ENCODE measurements at regions not wholly inside any gene's neighbourhood (a gene's known extent, or its start where the extent isn't known, plus 50 kb on each side); places are given as distances from the start of the nearest gene placed in this dataset.

DNA sequence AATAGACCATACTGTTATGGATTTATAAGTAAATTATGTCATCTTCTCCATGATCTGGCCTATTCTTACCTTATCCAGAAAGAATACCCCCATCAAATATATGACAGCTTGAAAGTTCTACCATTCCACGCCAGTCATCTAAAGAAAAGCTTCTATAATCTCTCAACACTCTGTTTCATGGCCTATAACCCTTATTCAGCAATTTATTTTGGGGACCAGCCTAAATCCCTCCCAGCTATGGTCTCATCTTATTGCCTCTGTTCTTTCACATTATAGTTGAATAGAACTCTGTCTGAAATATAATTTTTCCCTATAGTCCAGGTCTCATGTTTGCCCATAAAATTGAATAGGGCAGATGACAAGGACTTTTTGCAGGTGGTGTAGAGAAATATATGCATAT, 2387.6 kb upstream of the WWC1 start:
- DNase-seq, result no peak

DNA sequence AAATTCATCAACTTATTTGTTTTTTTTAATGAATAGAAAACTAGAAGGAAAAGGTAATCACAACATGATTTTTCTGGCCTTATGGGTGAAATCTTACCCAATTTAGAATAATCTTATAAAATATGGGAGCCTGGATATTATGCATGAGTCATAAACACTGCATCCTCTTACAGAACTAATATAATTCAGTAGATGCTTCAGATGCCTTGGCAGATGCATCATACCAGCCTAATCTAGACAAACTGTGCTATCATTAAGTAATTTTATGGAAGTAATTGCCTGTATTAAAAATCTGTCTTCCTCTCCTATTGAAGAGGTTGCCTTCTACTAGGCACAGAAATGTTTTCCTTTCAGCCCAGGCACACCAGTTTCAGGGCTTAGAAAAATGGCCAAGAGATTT, 2384.6 kb upstream of the WWC1 start:
- DNase-seq, result no peak

DNA sequence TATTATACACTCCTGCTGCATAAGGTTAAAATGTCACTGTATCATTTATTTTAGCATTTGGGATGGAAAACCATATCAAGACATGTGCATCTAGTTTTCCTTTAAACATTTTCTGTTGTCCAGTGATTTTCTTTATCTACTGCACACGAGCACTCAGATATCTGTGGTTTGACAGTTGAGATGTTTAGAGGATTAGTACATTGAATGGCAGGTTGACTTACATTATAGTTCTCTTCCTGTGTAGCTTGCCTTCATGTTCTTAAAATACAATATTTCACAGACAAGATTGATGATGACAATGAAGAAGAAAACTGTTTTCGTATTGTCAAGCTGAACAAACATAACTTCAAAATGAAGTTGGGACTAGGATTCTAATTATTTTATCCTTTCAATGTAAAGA, 2378.4 kb upstream of the WWC1 start:
- no peak for DNase-seq

DNA sequence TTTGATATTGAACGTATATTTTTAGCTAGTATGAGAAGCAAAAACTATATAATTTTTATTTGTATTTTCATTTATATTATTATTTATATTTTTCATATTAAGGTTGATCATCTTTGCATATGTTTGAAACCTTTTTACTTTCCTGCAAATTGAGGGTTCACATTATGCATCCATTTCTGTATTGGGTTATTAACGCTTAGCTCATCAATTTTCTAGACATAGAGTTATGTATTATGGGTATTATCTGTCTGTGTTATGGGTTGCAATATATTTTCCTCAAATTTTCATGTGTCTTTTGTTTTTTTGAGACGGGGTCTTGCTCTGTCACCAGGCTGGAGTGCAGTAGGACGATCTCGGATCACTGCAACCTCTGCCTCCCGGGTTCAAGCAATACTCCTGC, 2377.0 kb upstream of the WWC1 start:
- no peak for DNase-seq

DNA sequence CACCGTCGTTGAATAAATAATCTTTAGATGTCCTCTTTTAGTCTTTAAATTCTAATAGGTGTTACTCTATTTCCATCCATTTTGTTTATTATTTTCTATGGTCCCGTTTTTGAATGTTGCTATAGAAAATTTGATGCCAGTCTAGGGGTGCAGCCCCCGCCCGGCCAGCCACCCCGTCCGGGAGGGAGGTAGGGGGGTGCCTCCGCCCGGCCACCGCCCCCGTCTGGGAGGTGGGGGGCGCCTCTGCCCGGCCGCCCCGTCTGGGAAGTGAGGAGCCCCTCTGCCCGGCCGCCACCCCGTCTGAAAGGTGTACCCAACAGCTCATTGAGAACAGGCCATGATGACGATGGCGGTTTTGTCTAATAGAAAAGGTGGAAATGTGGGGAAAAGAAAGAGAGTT, 2372.2 kb upstream of the WWC1 start:
- no peak for DNase-seq

DNA sequence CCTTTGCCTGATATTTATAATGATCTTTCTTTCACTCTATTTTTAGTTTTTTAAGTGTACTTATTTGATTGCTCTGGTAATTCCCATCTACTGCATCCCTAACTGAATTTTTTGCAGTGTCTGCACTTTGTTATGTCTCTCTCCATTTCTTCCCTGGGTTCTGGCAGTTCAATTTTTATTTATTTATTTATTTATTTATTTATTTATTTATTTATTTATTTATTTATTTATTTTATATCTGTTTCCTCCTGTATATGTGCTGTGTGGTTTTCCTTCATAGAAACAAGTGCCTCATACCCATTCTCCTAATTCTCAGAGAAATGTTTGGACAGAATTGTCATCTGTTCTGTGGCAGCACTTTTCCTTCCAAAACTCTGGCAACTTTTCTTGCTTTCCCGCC, 2370.8 kb upstream of the WWC1 start:
- DNase-seq, result no peak

DNA sequence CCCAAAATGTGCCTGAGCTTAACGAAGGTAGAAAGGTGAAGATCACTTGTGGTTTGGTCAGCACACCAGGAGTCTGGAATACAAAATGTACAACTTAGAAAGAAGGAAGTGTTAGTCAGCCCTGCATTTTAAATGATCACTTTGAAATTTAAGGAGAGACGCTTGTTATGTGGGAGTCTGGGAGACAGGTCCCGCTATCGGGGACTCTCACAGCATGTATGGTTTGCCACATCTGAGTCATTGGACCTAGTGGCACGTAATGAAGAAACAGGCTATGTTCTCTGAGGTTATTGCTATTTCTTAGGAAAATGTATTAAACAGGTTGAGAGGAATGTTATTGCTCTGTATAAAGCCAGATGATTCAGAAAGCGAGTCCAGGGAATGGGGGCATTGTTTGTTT, 2362.5 kb upstream of the WWC1 start:
- no peak for DNase-seq

DNA sequence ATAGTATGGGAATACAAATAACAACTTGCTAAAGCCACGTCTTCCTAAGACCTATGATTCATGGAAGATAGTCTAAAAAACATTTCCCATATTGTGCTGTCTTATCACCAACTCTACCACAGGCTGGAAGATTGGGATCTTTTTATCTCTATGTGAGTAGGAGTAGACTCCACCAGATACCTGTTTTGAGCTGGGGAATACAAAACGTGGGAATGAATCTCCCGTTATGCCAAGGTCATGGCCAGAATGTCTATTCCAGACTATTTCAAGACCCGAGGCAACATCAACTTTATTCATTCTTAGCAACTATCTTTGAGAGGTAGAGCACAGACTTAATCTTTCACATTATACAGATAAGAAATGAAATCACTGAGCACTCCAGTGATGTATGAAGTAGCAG, 2350.9 kb upstream of the WWC1 start:
- no peak for DNase-seq

DNA sequence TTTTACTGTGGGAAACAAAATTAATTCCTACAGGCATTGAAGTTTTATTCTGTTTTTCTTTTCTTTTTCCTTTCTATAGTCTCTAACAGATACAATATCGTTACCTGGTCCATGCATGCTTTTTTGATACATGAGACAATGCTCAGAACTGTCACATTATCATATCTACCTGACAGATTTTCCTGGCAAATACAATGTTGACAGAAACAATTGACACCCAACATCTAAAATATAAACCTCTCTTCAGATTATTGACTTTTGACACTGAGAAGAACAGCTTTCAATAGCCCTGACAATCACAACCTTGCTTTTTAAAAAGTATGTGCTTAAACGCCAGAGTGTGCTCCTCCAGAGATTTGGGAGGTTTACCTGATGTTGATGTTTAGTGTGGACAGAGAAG, 2334.6 kb upstream of the WWC1 start:
- no peak for DNase-seq

DNA sequence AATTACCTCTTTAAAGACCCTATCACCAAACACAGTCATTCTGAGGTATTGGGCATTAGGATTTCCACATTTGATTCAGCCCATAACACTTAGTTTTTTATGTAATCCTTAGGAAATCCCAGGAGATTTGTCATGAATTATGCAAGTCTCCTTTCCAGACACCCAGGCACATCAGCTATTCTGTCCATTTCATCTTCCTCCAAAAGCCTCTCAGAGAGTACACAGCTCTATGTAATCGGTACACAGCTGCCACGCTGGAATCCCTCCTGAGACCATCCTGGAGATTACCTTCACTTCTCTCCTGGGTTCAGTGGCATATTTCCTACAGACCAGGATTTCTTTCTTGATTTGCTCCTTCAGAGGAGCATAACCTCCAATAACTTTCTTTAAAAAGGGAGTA, 2309.8 kb upstream of the WWC1 start:
- peak; percentile 79 for DNase-seq

DNA sequence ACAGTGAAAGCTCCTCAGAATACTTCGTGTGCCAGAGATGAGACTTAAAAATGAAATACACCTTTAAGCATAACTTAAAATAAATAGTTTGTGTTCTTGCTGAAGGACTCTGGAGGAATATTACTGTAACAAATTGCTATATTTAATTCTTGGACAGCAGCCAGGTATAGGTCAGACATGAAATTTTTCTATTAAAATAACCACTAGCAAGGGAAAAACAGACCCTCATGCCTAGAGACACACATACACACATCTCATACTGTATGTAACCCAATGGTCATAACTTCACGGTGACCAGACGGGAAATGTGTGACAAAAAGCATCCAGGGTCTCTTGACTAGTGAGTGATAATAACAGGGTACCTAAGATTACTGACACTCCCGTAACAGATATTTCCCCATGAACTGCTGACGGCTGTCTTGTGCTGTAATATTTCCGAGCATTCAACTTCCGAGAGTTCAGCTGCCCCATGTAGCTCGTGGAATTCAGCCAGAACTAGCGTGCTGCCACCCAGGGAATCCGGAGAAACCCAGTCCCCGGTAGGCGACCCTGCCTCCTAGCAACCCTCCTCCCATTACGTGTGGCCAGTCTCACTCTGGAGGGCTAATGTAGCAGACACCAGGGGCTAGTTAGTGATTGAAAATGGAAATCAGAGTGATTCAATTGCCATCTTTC, 2295.1 kb upstream of the WWC1 start:
- DNase-seq, result peak; percentile 18

DNA sequence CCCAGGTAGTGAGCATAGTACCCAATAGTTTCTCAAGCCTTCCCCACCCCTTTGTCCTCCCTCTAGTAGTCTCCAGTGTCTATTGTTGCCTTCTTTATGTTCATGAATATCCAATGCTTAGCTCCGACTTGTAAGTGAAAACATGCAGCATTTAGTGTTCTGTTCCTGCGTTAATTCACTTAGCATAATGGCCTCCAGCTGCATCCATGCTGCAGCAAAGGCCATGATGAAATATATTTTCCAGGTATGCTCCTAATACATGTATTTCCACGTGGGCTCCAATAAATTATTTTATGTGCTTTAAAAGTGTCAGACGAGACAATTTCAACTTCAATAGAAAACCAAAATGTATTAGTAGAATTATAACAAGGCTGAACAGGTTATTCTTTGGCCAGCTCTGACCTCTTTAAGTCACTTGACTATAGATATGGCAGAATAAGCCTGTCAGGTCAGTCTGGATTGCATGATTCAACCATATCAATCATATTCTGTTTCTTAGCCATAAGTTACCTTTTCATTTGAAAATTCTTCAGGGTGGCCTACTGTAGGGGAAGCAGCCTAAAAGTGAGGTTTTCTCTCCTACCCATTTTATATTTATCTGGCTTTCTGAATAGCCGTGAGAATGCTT, 2291.6 kb upstream of the WWC1 start:
- DNase-seq, result no peak

DNA sequence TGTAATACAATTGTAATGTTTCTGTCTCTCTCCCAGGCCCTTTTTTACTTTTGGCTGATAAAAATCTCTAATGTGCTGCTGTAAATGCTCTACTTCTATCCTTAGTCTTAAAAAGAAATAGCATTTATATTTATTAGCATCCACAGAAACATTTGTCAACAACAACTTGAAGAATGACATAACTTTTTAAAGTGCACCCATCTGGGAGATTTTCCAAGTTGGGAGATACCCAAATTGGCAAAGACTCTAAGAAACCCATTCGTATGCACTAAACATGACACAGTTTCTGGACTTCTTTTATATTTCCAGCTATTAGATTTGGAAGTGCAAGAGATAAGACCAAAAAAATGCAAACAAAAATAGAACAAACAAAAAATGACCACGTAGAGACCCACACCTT, 2287.4 kb upstream of the WWC1 start:
- DNase-seq, result no peak

DNA sequence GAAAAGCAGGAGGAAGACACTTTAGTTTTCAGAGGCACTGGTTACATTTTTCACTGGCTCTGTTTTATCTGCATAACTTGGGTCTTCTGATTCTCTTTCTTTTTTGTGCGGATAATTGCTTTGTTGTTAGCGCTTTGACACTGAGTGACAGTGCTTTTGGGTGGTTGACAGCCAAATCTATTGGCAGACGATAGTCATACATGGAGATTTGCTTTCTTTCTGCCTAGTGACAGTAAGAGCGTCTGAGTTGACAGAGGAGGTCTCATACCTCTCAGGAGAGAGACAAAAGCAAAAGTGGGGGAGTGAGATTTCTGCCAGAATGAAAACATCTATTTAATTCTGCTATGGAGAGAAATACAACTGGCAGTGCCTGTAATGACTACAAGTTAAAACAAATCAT, 2278.0 kb upstream of the WWC1 start:
- no peak for DNase-seq

DNA sequence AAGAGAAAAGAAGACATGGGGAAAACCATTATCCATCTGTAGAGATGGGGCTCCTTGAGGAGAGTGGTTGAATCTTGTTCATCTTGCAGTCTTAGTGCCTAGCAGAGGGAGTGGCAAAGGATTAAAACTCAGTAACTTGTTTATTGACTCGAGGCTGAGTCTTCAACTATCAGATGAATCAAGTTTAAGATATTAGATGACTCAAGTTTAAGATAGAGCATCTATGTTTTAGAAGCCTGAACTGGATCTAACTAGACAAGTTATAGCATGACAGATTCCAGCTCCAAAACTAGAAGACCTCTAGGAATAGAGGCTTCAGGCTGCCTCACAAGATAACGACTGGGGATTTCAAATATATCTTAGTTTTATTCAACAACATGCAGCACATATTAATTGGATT, 2277.2 kb upstream of the WWC1 start:
- DNase-seq, result no peak

DNA sequence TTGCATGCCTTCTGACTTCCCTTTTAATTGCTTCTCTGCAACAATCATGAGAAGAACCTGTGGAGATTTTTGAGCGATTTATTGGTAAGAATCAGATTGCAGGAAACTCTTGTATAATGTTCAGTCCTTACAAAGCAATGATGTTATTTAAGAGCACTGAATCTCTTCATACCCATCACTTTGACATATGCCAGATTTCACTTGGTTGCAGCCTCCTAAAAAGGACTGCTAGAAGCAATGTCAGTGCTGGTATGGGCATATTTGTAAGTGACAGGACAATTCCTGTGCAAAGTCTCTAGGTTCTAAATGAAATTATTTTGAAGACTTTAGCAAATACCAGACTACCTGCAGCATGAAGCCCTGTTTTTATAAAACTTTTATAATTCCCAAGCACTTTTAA, 2272.7 kb upstream of the WWC1 start:
- no peak for DNase-seq

DNA sequence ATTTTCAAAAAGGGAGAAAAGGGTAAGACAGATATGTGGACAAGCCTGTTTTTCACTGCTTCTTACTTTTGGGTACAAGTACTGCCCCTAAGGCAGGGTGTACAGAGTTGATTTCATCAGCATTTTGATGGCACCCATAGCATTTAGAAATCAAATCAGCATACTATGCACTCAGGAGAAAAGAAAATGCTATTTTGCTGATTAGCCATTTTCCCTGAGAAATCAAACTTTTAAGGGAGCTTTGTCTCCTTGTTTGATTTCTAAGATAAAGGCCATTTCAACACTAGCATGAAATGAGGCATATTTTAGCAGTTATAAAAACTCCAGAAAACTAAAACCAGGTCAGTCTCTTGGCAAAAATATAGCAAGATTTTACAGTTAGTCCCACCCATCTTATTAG, 2269.4 kb upstream of the WWC1 start:
- DNase-seq, result no peak

DNA sequence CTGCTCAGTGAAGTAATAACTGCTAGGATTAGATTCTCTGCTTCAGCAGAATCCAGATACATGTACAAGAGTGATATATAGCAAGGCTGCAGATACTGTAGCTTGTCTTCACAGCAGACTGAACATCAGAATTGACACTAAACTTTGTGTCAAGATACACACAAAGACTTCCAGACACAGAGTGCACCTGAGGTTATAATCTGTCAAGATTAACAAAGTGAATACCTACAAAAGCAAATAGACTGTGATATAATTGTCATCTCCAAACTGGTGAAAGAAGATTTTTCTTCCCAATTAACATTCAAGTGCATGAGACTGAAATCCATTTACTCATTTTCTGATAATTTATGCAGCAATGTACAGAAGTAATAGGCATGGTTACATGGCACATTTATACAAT, 2266.5 kb upstream of the WWC1 start:
- peak; percentile 54 for DNase-seq

DNA sequence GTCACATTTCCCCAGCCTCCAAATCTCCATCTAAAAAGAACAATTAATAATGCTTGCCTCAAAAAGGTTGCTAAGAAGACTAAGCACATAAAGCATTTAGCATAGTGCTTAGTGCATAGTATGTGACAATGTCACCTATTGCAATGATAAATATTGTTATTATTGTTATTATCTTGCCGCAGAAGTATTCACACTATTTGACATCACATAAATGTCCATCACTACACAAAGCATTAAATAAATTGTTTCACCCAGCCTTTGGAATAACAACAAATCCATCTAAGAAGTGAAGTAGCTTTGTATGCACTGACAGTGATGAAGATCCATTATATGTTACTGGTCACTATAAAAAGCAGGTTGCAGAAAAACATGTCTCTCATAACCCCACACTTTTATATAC, 2263.9 kb upstream of the WWC1 start:
- no peak for DNase-seq

DNA sequence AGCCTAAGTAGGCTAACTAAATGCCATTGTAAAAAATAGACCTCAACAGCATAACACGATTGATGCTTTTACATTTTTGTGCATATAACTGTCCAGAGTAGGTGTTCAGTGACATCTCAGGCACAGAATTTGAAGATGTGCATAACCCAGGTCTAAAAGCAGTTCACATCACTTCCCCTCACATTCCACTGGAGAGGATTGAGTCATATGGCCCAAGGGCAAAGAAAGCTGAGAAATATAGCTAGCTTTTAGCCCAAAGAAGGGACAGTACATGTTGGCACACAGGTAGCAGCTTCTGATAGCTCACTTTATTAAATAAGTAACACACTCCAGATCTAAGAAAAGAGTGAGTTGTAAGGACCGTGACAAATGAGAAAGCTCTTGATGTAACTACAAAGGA, 2259.5 kb upstream of the WWC1 start:
- no peak for DNase-seq

DNA sequence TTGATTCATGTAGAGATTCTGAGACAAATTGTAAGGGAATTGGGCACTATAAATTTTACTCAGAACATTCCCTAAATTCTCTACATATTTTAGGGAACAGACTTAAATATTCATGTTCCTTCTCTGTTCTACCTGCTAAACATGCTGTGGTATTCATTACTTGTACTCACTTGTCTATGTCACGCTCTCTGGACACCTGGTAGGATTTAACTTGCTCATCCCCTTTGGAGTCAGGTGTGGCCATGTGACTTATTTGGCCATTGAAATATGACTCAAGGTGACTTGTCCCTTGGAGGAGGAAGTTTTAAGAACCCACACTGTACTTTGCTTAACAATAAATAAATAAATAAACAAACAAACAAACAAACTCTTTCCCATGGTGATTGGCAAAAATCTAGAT, 2258.8 kb upstream of the WWC1 start:
- no peak for DNase-seq

DNA sequence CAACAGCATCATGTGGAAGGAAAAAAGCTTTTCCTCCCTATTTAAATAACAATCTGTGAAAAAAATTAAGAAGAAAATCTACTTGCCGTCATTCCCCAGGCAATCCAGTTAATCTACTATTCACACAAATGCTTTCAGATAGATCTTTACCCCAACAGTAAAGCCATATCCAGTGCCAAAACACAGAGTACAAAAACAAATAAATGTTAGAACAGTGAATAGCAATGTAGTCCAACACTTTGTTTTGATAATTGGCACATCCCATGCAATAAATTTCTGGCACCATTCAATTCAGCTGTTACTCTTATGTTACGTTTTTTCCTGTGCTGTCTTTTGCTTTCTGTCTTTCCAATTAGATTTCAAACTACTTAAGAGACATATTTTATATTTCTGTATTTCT, 2245.5 kb upstream of the WWC1 start:
- DNase-seq, result no peak

DNA sequence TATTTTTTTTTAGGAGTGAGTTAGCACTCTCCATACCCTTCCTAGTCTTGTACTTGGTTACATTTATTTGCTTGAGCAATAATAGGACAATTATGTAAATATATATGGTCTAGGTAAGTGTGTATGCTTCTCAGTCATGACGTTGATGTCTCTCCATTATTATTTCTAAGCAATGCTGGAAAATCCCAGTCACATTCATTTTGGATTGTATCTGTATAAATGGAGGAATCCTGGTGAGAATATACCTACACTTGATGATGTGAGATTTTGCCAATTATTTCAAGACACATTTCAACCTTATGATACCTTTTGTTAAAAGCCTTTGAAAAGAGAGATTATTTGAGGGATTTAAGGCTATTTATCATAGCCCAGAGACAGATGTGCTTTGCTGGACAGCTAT, 2244.5 kb upstream of the WWC1 start:
- DNase-seq, result no peak

DNA sequence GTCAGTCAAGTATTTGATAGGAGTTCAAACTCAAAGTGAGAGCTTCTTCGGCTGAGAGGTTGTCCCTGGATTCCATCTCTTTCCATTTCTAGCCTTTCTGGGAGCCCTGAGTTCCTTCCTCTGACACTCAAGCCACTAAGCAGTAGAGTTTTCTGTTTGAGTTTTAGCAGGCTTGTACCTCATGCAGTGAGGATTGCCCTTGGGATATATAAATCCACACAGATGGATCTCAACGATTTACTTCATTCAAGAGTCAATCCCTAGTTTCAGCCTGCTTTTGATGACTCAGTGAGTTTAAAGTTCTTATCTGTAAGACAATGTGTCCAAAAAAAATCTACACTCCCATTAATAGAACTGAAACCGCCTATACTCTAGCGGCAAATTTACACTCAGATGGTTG, 2240.9 kb upstream of the WWC1 start:
- no peak for DNase-seq

DNA sequence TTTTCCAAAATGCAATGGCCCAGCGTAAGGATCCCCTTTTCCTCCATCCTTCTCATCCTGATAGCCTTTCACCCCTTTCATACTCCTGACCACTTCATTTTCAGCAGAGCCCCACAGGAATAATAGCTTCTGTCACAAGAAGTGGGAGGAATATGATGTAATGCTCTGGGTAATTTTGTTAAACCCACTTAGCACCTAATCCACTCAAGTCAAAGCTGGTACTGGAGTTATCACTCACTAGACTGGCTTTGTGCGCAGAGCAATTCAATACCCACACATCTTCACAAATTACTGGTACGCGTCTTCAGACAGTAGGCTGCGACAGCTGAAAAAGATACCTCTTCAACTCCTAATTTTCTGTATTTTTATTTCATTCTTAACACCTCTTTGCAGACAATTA, 2232.8 kb upstream of the WWC1 start:
- no peak for DNase-seq
